Neuronal stem cell (in vitro differentiated cells): ENCODE measurements at regions not wholly inside any gene's neighbourhood (a gene's known extent, or its start where the extent isn't known, plus 50 kb on each side); places are given as distances from the start of the nearest gene placed in this dataset.

Experiments
- DNase-seq: peaks from one replicate; pipeline ENCODE4 v3.0.0-alpha.2; 2013; ENCODE audit warnings: low spot score
- H2AFZ ChIP-seq: one replicate; pipeline ENCODE4 v1.6.1; 2013; ENCODE audit warnings: mild to moderate bottlenecking, low read length, inconsistent platforms
- H2AK5ac ChIP-seq: 2 replicates; pipeline ENCODE4 v1.6.1; 2013; ENCODE audit warnings: low read depth, mild to moderate bottlenecking, inconsistent platforms, low read length, moderate library complexity, mixed read lengths
- H2BK120ac ChIP-seq: 2 replicates; pipeline ENCODE4 v1.6.1; 2013; ENCODE audit warnings: low read depth, mild to moderate bottlenecking, inconsistent platforms, low read length, moderate library complexity, mixed read lengths
- H2BK12ac ChIP-seq: one replicate; pipeline ENCODE4 v1.6.1; 2013; ENCODE audit warnings: low read length, inconsistent platforms
- H2BK15ac ChIP-seq: 2 replicates; pipeline ENCODE4 v1.6.1; 2013; ENCODE audit warnings: mild to moderate bottlenecking, low read length, inconsistent platforms, mixed read lengths
- H2BK5ac ChIP-seq: one replicate; pipeline ENCODE4 v1.6.1; 2013; ENCODE audit warnings: inconsistent platforms, mild to moderate bottlenecking, low read length, moderate library complexity
- H3K14ac ChIP-seq: one replicate; pipeline ENCODE4 v1.6.1; 2013; ENCODE audit warnings: low read length, inconsistent platforms
- H3K18ac ChIP-seq: 2 replicates; pipeline ENCODE4 v1.6.1; 2013; ENCODE audit warnings: low read length, inconsistent platforms
- H3K23ac ChIP-seq: 2 replicates; pipeline ENCODE4 v1.6.1; 2013; ENCODE audit warnings: low read depth, mild to moderate bottlenecking, mixed read lengths, low read length, inconsistent platforms; ENCODE audit not compliant: poor library complexity
- H3K27ac ChIP-seq: replicated peaks from 3 replicates; pipeline ENCODE4 v1.5.1; 2013; ENCODE audit warnings: low read length, inconsistent platforms
- H3K27me3 ChIP-seq, 3 experiments: 2 replicates each; pipeline ENCODE4 v1.6.1; 2013; ENCODE audit warnings: low read length in 3 of 3, mild to moderate bottlenecking in 2 of 3, inconsistent platforms in 1 of 3, low read depth in 1 of 3, mixed read lengths in 1 of 3, moderate library complexity in 1 of 3; ENCODE audit not compliant: control insufficient read depth in 3 of 3, insufficient read depth in 3 of 3
- H3K36me3 ChIP-seq, 2 donors: replicated peaks in 1 of 2; 2 replicates each; pipeline ENCODE4 v1.6.1; 2013; ENCODE audit warnings: low read length in 2 of 2; ENCODE audit not compliant: control insufficient read depth in 2 of 2, insufficient read depth in 2 of 2
- H3K4ac ChIP-seq: 2 replicates; pipeline ENCODE4 v1.6.1; 2013; ENCODE audit warnings: inconsistent platforms, mild to moderate bottlenecking, low read length, moderate library complexity
- H3K4me1 ChIP-seq, 2 donors: 1 replicate in 1 of 2; 2 replicates in 1 of 2; pipeline ENCODE4 v1.6.1; 2013; ENCODE audit warnings: low read length in 2 of 2, low read depth in 1 of 2; ENCODE audit not compliant: control insufficient read depth in 2 of 2, insufficient read depth in 1 of 2
- H3K4me2 ChIP-seq: one replicate; pipeline ENCODE4 v1.6.1; 2013; ENCODE audit warnings: mild to moderate bottlenecking, low read length, inconsistent platforms; ENCODE audit not compliant: insufficient read depth, poor library complexity, severe bottlenecking
- H3K4me3 ChIP-seq, 2 donors: 2 replicates each; pipeline ENCODE4 v1.5.1; 2013; ENCODE audit warnings: low read length in 2 of 2, mild to moderate bottlenecking in 2 of 2, inconsistent platforms in 1 of 2, moderate library complexity in 1 of 2
- H3K79me1 ChIP-seq: one replicate; pipeline ENCODE4 v1.6.1; 2013; ENCODE audit warnings: low read depth, mild to moderate bottlenecking, inconsistent platforms, low read length, moderate library complexity
- H3K9ac ChIP-seq: one replicate; pipeline ENCODE4 v1.6.1; 2013; ENCODE audit warnings: mild to moderate bottlenecking, low read depth, low read length, inconsistent platforms; ENCODE audit not compliant: poor library complexity
- H3K9me3 ChIP-seq, 2 donors: replicated peaks in 1 of 2; 2 replicates each; pipeline versions ENCODE3 to v1.6.1; 2013; ENCODE audit warnings: low read length in 2 of 2, mild to moderate bottlenecking in 2 of 2, inconsistent platforms in 1 of 2, low read depth in 1 of 2, mixed read lengths in 1 of 2, moderate library complexity in 1 of 2; ENCODE audit not compliant: control insufficient read depth in 2 of 2, insufficient read depth in 1 of 2
- H4K8ac ChIP-seq: one replicate; pipeline ENCODE4 v1.6.1; 2013; ENCODE audit warnings: low read depth, mild to moderate bottlenecking, inconsistent platforms, low read length, moderate library complexity
- H4K91ac ChIP-seq: one replicate; pipeline ENCODE4 v1.6.1; 2013; ENCODE audit warnings: low read length, low read depth, mild to moderate bottlenecking, inconsistent platforms; ENCODE audit not compliant: poor library complexity
- WGBS, 2 donors: extraction: QIAGEN DNeasy Blood & Tissue Kit; methylation state at CpG; one replicate each; pipeline ENCODE4 v1.1.7; 2013; ENCODE audit warnings: missing lambda C conversion rate in 2 of 2, mixed read lengths in 1 of 2; ENCODE audit not compliant: insufficient read length in 2 of 2, insufficient replicate concordance in 1 of 2; ENCODE audit errors: extremely low coverage in 2 of 2; 5-methylcytosine and 5-hydroxymethylcytosine counted together

- no peak overlapping the region for H2BK5ac ChIP-seq
- no peaks in the 10 kb centered on the region for H3K9me3 ChIP-seq
- no peaks in the 10 kb centered on the region for H3K27me3 ChIP-seq
- H2BK120ac ChIP-seq, result no peak overlapping the region
- H2BK12ac ChIP-seq, result no peak overlapping the region
- no peak overlapping the region for H4K91ac ChIP-seq
- H3K36me3 ChIP-seq, result no peaks in the 10 kb centered on the region
- H2AK5ac ChIP-seq, result no peak overlapping the region
- H2AFZ ChIP-seq, result no peak overlapping the region
- no peak overlapping the region for H4K8ac ChIP-seq
- H3K4me3 ChIP-seq, result no peak overlapping the region
- H3K27ac ChIP-seq, result no peak overlapping the region
- no peak overlapping the region for H3K14ac ChIP-seq
- H3K18ac ChIP-seq, result no peak overlapping the region
- H3K4me2 ChIP-seq, result no peak overlapping the region
- H3K4me1 ChIP-seq, result peaks cover 0 to 1% of the 10 kb centered on the region in 2 donors
- no peak overlapping the region for H2BK15ac ChIP-seq
- no peaks in the 10 kb centered on the region for H3K79me1 ChIP-seq
- H3K9ac ChIP-seq, result no peak overlapping the region
- H3K23ac ChIP-seq, result no peak overlapping the region
- no peak for DNase-seq
- WGBS, 2 donors, result no CpG with 5 or more reads among the region's 3 CpGs
- H3K4ac ChIP-seq, result no peak overlapping the region
These were observed 759.0 kb upstream of the API5 start for GRCh38 chr11:42552786-42553185.

- Histone ChIP-seq H3K14ac (no peak overlapping the region), H2BK120ac (no peak overlapping the region), H3K18ac (no peak overlapping the region), H3K23ac (no peak overlapping the region), H4K8ac (no peak overlapping the region), H4K91ac (no peak overlapping the region), H3K4ac (no peak overlapping the region), H2BK5ac (no peak overlapping the region), H3K9me3 (no peaks in the 10 kb centered on the region), H3K4me1 (peaks cover 0 to 1% of the 10 kb centered on the region in 2 donors), H2BK15ac (no peak overlapping the region), H3K27ac (no peak overlapping the region), H2AK5ac (no peak overlapping the region), H3K9ac (no peak overlapping the region), H2AFZ (no peak overlapping the region), H3K27me3 (no peaks in the 10 kb centered on the region), H3K36me3 (no peaks in the 10 kb centered on the region), H3K4me2 (no peak overlapping the region), H3K79me1 (no peaks in the 10 kb centered on the region), H2BK12ac (no peak overlapping the region), H3K4me3 (no peak overlapping the region)
- DNase-seq, result no peak
- WGBS, 2 donors, result no CpG with 5 or more reads among the region's 2 CpGs
These were observed 756.6 kb upstream of the API5 start for GRCh38 chr11:42555190-42555589.

- Histone ChIP-seq H2AFZ (no peak overlapping the region), H3K27ac (no peak overlapping the region), H3K9me3 (no peaks in the 10 kb centered on the region), H3K4ac (no peak overlapping the region), H3K23ac (no peak overlapping the region), H3K9ac (no peak overlapping the region), H3K4me1 (no peaks in the 10 kb centered on the region), H2BK15ac (no peak overlapping the region), H3K14ac (no peak overlapping the region), H3K27me3 (no peaks in the 10 kb centered on the region), H3K4me3 (no peak overlapping the region), H3K36me3 (no peaks in the 10 kb centered on the region), H2BK12ac (no peak overlapping the region), H3K79me1 (no peaks in the 10 kb centered on the region), H4K91ac (no peak overlapping the region), H2AK5ac (no peak overlapping the region), H2BK5ac (no peak overlapping the region), H3K4me2 (no peak overlapping the region), H3K18ac (no peak overlapping the region), H2BK120ac (no peak overlapping the region), H4K8ac (no peak overlapping the region)
- DNase-seq, result no peak
- WGBS, 2 donors, result no CpG with 5 or more reads among the region's 12 CpGs
These were observed 740.5 kb upstream of the API5 start for GRCh38 chr11:42571131-42571877.

GRCh38 chr11:42571878-42572610 is 739.8 kb upstream of the API5 start:
- H3K27me3 ChIP-seq, result no peaks in the 10 kb centered on the region
- no peaks in the 10 kb centered on the region for H3K36me3 ChIP-seq
- no peak overlapping the region for H3K27ac ChIP-seq
- H3K79me1 ChIP-seq, result no peaks in the 10 kb centered on the region
- no peaks in the 10 kb centered on the region for H3K4me1 ChIP-seq
- no peak overlapping the region for H4K8ac ChIP-seq
- H2BK5ac ChIP-seq, result no peak overlapping the region
- no peak overlapping the region for H4K91ac ChIP-seq
- DNase-seq, result no peak
- no peak overlapping the region for H3K18ac ChIP-seq
- no peak overlapping the region for H2AK5ac ChIP-seq
- WGBS, 2 donors, result no CpG with 5 or more reads among the region's 5 CpGs
- no peak overlapping the region for H3K4me2 ChIP-seq
- no peak overlapping the region for H3K4ac ChIP-seq
- no peaks in the 10 kb centered on the region for H3K9me3 ChIP-seq
- no peak overlapping the region for H3K23ac ChIP-seq
- no peak overlapping the region for H2AFZ ChIP-seq
- H2BK120ac ChIP-seq, result no peak overlapping the region
- no peak overlapping the region for H2BK15ac ChIP-seq
- H2BK12ac ChIP-seq, result no peak overlapping the region
- H3K9ac ChIP-seq, result no peak overlapping the region
- no peak overlapping the region for H3K14ac ChIP-seq
- no peak overlapping the region for H3K4me3 ChIP-seq
